ENCODE measurements at regions not wholly inside any gene's neighbourhood (a gene's known extent, or its start where the extent isn't known, plus 50 kb on each side); places are given as distances from the start of the nearest gene placed in this dataset.
"Not testable (repeated sequence)": the region's sequence is repeated elsewhere in the genome, so short reads cannot be mapped to it uniquely, and the experiment has no call there.

- no peaks in the 10 kb centered on the region for H3K36me3 Mint-ChIP-seq
- no peaks in the 10 kb centered on the region for H3K9me3 Mint-ChIP-seq
- H3K27ac Mint-ChIP-seq, result no peak overlapping the region
- peaks cover 3% of the 10 kb centered on the region for H3K27me3 Mint-ChIP-seq
- no peak overlapping the region for H3K4me3 Mint-ChIP-seq
- no peaks in the 10 kb centered on the region for H3K4me1 Mint-ChIP-seq
These were observed 165.5 kb downstream of the MANEA start for GRCh38 chr6:95742767-95743289.

DNA sequence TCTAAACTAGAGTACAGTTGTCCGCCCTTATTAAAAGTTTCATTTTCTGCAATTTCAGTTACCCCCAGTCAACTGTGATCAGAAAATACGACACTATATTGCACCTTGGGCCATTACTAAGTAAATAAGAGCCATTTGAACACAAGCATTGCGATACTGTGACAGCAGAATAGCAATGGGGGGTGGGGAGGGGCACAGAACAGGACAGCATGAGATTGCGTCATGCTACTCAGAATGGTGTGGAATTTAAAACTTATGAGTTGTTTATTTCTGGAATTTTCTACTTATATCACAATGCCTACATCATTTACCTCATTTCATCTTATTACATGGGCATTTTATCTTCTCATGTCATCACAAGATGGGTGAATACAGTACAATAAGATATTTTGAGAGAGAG, 166.3 kb downstream of the MANEA start:
- Mint-ChIP-seq H3K36me3 (no peaks in the 10 kb centered on the region), H3K4me1 (no peaks in the 10 kb centered on the region), H3K4me3 (no peak overlapping the region), H3K27me3 (peaks cover 3% of the 10 kb centered on the region), H3K9me3 (no peaks in the 10 kb centered on the region), H3K27ac (no peak overlapping the region)

DNA sequence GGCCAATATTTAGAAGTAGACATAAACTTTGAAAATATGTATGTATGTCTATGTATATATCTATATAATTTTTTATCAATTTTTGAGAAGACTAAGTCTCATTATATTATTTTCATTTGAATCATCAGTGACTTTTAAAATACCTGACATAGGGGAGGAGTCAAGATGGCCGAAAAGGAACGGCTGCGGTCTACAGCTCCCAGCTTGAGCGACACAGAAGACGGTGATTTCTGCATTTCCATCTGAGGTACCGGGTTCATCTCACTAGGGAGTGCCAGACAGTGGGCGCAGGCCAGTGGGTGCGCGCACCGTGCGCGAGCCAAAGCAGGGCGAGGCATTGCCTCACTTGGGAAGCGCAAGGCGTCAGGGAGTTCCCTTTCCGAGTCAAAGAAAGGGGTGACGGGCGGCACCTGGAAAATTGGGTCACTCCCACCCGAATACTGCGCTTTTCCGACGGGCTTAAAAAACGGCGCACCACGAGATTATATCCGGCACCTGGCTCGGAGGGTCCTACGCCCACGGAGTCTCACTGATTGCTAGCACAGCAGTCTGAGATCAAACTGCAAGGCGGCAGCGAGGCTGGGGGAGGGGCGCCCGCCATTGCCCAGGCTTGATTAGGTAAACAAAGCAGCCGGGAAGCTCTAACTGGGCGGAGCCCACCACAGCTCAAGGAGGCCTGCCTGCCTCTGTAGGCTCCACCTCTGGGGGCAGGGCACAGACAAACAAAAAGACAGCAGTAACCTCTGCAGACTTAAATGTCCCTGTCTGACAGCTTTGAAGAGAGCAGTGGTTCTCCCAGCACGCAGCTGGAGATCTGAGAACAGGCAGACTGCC, 181.1 kb downstream of the MANEA start:
- not testable (repeated sequence) for H3K4me3 Mint-ChIP-seq, H3K36me3 Mint-ChIP-seq, H3K9me3 Mint-ChIP-seq, H3K4me1 Mint-ChIP-seq, H3K27me3 Mint-ChIP-seq, H3K27ac Mint-ChIP-seq

DNA sequence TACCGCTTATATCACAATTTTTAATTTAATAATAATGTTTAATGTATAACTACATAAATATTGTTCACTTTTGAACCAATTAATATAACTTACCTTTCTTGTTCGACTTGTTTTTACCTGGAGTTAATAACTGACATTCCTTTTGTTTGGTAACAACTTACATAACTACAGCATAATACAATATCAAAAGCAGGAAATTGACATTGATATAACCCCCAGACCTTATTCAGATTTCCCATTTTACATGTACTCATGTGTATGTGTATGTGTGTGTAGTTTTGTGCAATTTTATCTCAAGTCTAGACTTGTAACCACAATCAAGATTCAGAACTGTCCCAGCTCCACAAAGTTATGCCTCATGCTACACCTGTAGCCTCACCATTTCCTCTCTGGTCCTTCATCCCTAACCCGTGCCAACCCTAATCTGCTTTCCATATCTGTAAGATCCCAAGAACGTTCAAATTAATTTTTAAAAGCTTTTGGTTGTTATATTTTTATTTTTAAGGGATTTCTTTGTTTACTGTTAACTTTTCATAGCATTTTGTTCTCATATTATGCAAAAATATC, 190.6 kb downstream of the MANEA start:
- H3K4me1 Mint-ChIP-seq, result no peaks in the 10 kb centered on the region
- no peaks in the 10 kb centered on the region for H3K27me3 Mint-ChIP-seq
- H3K4me3 Mint-ChIP-seq, result no peak overlapping the region
- no peaks in the 10 kb centered on the region for H3K36me3 Mint-ChIP-seq
- no peak overlapping the region for H3K27ac Mint-ChIP-seq
- no peaks in the 10 kb centered on the region for H3K9me3 Mint-ChIP-seq

DNA sequence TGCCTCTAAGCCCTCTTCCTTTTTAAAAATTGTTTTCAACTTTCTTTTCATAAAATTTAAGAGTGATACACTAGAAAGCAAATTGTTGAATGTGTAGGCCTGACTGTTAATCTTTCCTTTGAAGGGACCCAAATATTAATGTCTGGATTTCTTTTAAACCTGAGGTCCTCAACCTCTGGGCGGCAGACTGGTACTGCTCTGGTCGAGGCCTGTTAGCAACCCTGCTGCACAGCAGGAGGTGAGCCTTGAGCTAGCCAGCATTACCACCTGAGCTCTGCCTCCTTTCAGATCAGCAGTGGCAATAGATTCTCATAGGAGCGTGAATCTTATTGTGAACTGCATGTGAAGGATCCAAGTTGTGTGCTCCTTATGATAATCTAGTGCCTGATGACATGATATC, 191.2 kb downstream of the MANEA start:
- Mint-ChIP-seq H3K4me3 (no peak overlapping the region), H3K9me3 (no peaks in the 10 kb centered on the region), H3K27me3 (no peaks in the 10 kb centered on the region), H3K27ac (no peak overlapping the region), H3K36me3 (no peaks in the 10 kb centered on the region), H3K4me1 (no peaks in the 10 kb centered on the region)

GRCh38 chr6:95777338-95777737, 200.0 kb downstream of the MANEA start:
- Mint-ChIP-seq H3K27me3 (no peaks in the 10 kb centered on the region), H3K4me3 (no peak overlapping the region), H3K36me3 (no peaks in the 10 kb centered on the region), H3K4me1 (no peaks in the 10 kb centered on the region), H3K27ac (no peak overlapping the region), H3K9me3 (peaks cover 10% of the 10 kb centered on the region)

- H3K9me3 Mint-ChIP-seq, result peaks cover 10% of the 10 kb centered on the region
- no peaks in the 10 kb centered on the region for H3K36me3 Mint-ChIP-seq
- H3K4me1 Mint-ChIP-seq, result no peaks in the 10 kb centered on the region
- H3K27me3 Mint-ChIP-seq, result no peaks in the 10 kb centered on the region
- no peak overlapping the region for H3K4me3 Mint-ChIP-seq
- H3K27ac Mint-ChIP-seq, result no peak overlapping the region
These were observed 202.7 kb downstream of the MANEA start for GRCh38 chr6:95780037-95780436.

- no peaks in the 10 kb centered on the region for H3K4me1 Mint-ChIP-seq
- H3K4me3 Mint-ChIP-seq, result no peak overlapping the region
- no peaks in the 10 kb centered on the region for H3K36me3 Mint-ChIP-seq
- H3K27me3 Mint-ChIP-seq, result no peaks in the 10 kb centered on the region
- H3K9me3 Mint-ChIP-seq, result peaks cover 10% of the 10 kb centered on the region
- no peak overlapping the region for H3K27ac Mint-ChIP-seq
These were observed 206.7 kb downstream of the MANEA start for GRCh38 chr6:95784019-95784418.

DNA sequence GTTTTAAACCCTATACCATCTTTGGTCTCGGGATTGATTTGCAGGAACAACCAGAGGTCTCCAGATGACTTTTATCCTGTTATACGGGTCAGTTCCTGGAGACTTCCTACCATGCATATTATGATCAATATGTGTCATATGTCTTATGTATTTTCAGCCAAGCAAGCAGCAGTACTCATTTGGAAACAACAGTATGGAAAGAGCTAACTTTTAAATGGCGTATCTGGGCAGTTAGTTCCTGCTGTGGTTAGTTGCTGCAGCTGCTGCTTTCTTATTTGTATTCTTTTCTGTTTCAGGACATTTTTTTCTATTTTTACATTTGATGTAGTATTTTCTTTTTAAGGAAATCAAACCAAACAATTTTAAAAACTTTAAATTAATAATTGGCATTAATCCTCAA, 207.5 kb downstream of the MANEA start:
- no peaks in the 10 kb centered on the region for H3K27me3 Mint-ChIP-seq
- no peaks in the 10 kb centered on the region for H3K4me1 Mint-ChIP-seq
- H3K4me3 Mint-ChIP-seq, result no peak overlapping the region
- no peak overlapping the region for H3K27ac Mint-ChIP-seq
- H3K36me3 Mint-ChIP-seq, result no peaks in the 10 kb centered on the region
- H3K9me3 Mint-ChIP-seq, result peaks cover 8% of the 10 kb centered on the region

- H3K27me3 Mint-ChIP-seq, result no peaks in the 10 kb centered on the region
- H3K4me3 Mint-ChIP-seq, result no peak overlapping the region
- no peaks in the 10 kb centered on the region for H3K36me3 Mint-ChIP-seq
- H3K9me3 Mint-ChIP-seq, result peaks cover 4% of the 10 kb centered on the region
- H3K4me1 Mint-ChIP-seq, result no peaks in the 10 kb centered on the region
- no peak overlapping the region for H3K27ac Mint-ChIP-seq
These were observed 208.4 kb downstream of the MANEA start for GRCh38 chr6:95785785-95786184.

- Mint-ChIP-seq H3K27ac (no peak overlapping the region), H3K4me1 (no peaks in the 10 kb centered on the region), H3K36me3 (no peaks in the 10 kb centered on the region), H3K27me3 (no peaks in the 10 kb centered on the region), H3K4me3 (no peak overlapping the region), H3K9me3 (peaks cover 2% of the 10 kb centered on the region)
These were observed 209.5 kb downstream of the MANEA start for GRCh38 chr6:95786802-95787201.

DNA sequence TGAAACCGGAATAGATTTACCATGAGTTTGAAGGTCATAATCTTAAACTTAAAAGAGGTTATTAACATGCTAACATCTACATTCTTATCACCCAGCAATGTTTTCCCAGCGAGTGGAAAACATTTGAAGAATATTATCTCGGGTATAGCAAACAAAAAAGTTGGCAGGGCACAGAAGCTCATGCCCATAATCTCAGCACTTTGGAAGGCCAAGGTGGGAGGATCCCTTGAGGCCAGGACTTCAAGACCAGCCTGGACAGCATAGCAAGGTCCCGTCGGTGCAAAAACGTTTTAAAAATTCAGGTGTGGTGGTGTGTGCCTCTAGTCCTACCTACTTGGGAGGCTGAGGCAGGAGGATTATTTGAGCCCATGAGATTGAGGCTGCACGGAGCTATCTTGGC, 213.5 kb downstream of the MANEA start:
- no peaks in the 10 kb centered on the region for H3K27me3 Mint-ChIP-seq
- H3K9me3 Mint-ChIP-seq, result peaks cover 6% of the 10 kb centered on the region
- no peak overlapping the region for H3K27ac Mint-ChIP-seq
- no peaks in the 10 kb centered on the region for H3K4me1 Mint-ChIP-seq
- no peak overlapping the region for H3K4me3 Mint-ChIP-seq
- H3K36me3 Mint-ChIP-seq, result no peaks in the 10 kb centered on the region

- H3K36me3 Mint-ChIP-seq, result no peaks in the 10 kb centered on the region
- no peaks in the 10 kb centered on the region for H3K27me3 Mint-ChIP-seq
These were observed 217.4 kb downstream of the MANEA start for GRCh38 chr6:95794749-95795148.

GRCh38 chr6:95795927-95796326, 218.6 kb downstream of the MANEA start:
- H3K27ac Mint-ChIP-seq, result no peak overlapping the region
- peaks cover 6% of the 10 kb centered on the region for H3K9me3 Mint-ChIP-seq
- no peaks in the 10 kb centered on the region for H3K36me3 Mint-ChIP-seq
- no peaks in the 10 kb centered on the region for H3K4me1 Mint-ChIP-seq
- H3K27me3 Mint-ChIP-seq, result no peaks in the 10 kb centered on the region
- no peak overlapping the region for H3K4me3 Mint-ChIP-seq

More at GRCh38 chr6:95794749-95795148, 217.4 kb downstream of the MANEA start:
- Mint-ChIP-seq H3K9me3 (peaks cover 6% of the 10 kb centered on the region), H3K4me3 (no peak overlapping the region), H3K27ac (no peak overlapping the region), H3K4me1 (no peaks in the 10 kb centered on the region)

DNA sequence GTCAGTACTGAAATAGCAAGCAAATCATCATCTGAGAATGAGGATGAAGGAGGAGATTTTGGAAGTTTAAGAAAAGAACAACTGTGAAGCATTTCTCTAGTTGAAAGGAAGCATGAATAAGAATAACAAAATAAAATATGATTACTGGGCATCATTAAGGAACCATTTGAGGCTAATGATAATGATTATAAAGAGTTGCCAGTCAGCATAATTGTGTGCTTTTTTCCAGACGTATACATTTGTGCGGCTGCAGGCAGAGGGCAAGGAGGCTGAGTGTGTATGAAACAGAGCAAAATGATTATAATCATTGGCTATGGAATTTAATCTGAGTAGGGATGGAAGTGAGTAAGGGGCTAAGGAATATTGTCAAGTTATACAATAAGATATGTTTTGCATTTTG, 218.7 kb upstream of the FUT9 start:
- H3K36me3 Mint-ChIP-seq, result no peaks in the 10 kb centered on the region
- no peaks in the 10 kb centered on the region for H3K4me1 Mint-ChIP-seq
- peaks cover 6% of the 10 kb centered on the region for H3K9me3 Mint-ChIP-seq
- no peak overlapping the region for H3K4me3 Mint-ChIP-seq
- no peak overlapping the region for H3K27ac Mint-ChIP-seq
- H3K27me3 Mint-ChIP-seq, result no peaks in the 10 kb centered on the region

GRCh38 chr6:95802978-95803377, 212.8 kb upstream of the FUT9 start:
- no peaks in the 10 kb centered on the region for H3K36me3 Mint-ChIP-seq
- no peak overlapping the region for H3K27ac Mint-ChIP-seq
- H3K9me3 Mint-ChIP-seq, result no peaks in the 10 kb centered on the region
- H3K4me1 Mint-ChIP-seq, result no peaks in the 10 kb centered on the region
- H3K27me3 Mint-ChIP-seq, result no peaks in the 10 kb centered on the region
- no peak overlapping the region for H3K4me3 Mint-ChIP-seq
